ENCODE measurements at regions not wholly inside any gene's neighbourhood (a gene's known extent, or its start where the extent isn't known, plus 50 kb on each side); places are given as distances from the start of the nearest gene placed in this dataset.
A peak's percentile ranks its signal among the peaks of the same experiment; 100 is the strongest.

DNA sequence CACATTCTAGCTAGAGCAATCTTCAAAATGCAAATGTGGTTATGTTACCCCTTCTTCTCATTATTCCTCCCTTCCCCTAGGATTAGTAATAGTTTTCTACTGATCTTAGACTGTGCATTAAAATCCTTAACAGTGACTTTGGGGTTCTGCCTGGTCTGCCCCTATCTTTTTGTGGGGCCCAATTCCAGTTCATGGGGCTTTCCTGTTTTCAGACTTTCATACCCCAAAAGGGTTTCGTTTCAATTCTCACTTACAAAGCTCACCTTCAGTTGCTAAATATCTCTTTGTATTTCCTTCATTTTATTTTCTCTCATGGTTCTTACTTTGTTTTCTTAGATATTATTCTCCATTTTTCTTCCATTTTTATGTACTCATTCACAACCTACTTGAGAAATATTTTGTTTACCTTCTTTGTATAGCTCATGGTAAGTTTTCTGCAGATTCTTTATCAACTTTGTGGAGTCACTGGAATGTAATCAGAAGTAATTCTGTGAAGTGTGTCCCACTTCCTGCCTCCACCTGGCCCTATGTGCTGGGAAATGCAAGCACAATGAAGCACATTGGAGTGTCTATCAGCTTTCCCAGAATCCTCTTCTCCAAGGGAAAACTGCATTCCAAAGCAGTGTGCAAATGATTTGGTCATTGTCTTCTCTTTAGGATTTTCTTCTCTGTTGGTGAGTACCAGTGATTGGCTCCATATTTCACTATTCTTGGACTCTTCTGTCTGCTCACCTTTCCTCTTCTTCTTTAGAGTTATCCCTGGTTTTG, 350.2 kb downstream of the ZNF326 start:
- Histone ChIP-seq H3K4me3 (replicated peaks; ENCODE audit: insufficient read depth, low read length) (no peak overlapping the region), H3K27me3 (ENCODE audit: insufficient read depth, poor library complexity, severe bottlenecking) (no peaks in the 10 kb centered on the region), H3K27ac (replicated peaks) (no peak overlapping the region)
- no peak for DNase-seq (ENCODE audit: low read depth in 1 of 2, low spot score in 1 of 2)
- TF ChIP-seq GABPA (IDR thresholded peaks at IDR 0.05; ENCODE audit: low read depth) (no peak), SPI1 (IDR thresholded peaks at IDR 0.05; ENCODE audit: borderline replicate concordance, low read depth) (no peak), POLR2AphosphoS5 (IDR thresholded peaks at IDR 0.05; ENCODE audit: low read depth) (no peak), CTCF (IDR thresholded peaks at IDR 0.05; ENCODE audit: insufficient read depth, low read length) (no peak)
- TF ChIP-seq, protein P1, sequence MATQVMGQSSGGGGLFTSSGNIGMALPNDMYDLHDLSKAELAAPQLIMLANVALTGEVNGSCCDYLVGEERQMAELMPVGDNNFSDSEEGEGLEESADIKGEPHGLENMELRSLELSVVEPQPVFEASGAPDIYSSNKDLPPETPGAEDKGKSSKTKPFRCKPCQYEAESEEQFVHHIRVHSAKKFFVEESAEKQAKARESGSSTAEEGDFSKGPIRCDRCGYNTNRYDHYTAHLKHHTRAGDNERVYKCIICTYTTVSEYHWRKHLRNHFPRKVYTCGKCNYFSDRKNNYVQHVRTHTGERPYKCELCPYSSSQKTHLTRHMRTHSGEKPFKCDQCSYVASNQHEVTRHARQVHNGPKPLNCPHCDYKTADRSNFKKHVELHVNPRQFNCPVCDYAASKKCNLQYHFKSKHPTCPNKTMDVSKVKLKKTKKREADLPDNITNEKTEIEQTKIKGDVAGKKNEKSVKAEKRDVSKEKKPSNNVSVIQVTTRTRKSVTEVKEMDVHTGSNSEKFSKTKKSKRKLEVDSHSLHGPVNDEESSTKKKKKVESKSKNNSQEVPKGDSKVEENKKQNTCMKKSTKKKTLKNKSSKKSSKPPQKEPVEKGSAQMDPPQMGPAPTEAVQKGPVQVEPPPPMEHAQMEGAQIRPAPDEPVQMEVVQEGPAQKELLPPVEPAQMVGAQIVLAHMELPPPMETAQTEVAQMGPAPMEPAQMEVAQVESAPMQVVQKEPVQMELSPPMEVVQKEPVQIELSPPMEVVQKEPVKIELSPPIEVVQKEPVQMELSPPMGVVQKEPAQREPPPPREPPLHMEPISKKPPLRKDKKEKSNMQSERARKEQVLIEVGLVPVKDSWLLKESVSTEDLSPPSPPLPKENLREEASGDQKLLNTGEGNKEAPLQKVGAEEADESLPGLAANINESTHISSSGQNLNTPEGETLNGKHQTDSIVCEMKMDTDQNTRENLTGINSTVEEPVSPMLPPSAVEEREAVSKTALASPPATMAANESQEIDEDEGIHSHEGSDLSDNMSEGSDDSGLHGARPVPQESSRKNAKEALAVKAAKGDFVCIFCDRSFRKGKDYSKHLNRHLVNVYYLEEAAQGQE (IDR thresholded peaks at IDR 0.05; ENCODE audit: insufficient replicate concordance, low read depth) = no peak

DNA sequence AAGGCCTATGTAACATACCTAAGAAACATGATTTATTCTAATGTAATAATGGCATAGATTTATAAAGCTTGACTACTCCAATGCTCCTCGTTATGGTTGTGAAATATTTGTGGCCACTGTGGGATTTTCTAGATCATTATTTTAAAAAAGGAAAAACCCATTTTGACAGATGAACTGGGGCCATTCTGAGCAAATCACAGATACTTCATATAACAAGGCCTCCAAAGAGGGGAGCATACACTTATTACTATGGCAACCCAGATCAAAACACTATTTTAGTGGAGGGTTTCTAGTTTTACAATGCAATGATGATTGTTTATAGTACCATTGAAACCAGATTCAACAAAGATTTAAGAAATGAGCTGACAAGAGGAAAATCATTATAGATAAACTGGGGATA, 346.6 kb downstream of the ZNF326 start:
- TF ChIP-seq, protein P1 (IDR thresholded peaks at IDR 0.05; ENCODE audit: insufficient replicate concordance, low read depth) = no peak
- no peak for TF ChIP-seq GABPA (IDR thresholded peaks at IDR 0.05; ENCODE audit: low read depth)
- no peak for TF ChIP-seq POLR2AphosphoS5 (IDR thresholded peaks at IDR 0.05; ENCODE audit: low read depth)
- TF ChIP-seq SPI1 (IDR thresholded peaks at IDR 0.05; ENCODE audit: borderline replicate concordance, low read depth) = no peak
- TF ChIP-seq CTCF (IDR thresholded peaks at IDR 0.05; ENCODE audit: insufficient read depth, low read length) = no peak
- no peak overlapping the region for H3K4me3 ChIP-seq (replicated peaks; ENCODE audit: insufficient read depth, low read length)
- no peaks in the 10 kb centered on the region for H3K27me3 ChIP-seq (ENCODE audit: insufficient read depth, poor library complexity, severe bottlenecking)
- H3K27ac ChIP-seq (replicated peaks) = no peak overlapping the region
- DNase-seq (ENCODE audit: low read depth in 1 of 2, low spot score in 1 of 2) = no peak

- no peak for TF ChIP-seq POLR2AphosphoS5 (IDR thresholded peaks at IDR 0.05; ENCODE audit: low read depth)
- no peak for TF ChIP-seq CTCF (IDR thresholded peaks at IDR 0.05; ENCODE audit: insufficient read depth, low read length)
- no peak for TF ChIP-seq GABPA (IDR thresholded peaks at IDR 0.05; ENCODE audit: low read depth)
- TF ChIP-seq SPI1 (IDR thresholded peaks at IDR 0.05; ENCODE audit: borderline replicate concordance, low read depth) = no peak; the same call in 1 of the 2 replicates
- TF ChIP-seq, protein P1 (IDR thresholded peaks at IDR 0.05; ENCODE audit: insufficient replicate concordance, low read depth) = no peak
- peak in 1 of 2 experiments; percentile 23 for DNase-seq (ENCODE audit: low read depth in 1 of 2, low spot score in 1 of 2)
- Histone ChIP-seq H3K27ac (replicated peaks) (no peak overlapping the region), H3K27me3 (ENCODE audit: insufficient read depth, poor library complexity, severe bottlenecking) (no peaks in the 10 kb centered on the region), H3K4me3 (replicated peaks; ENCODE audit: insufficient read depth, low read length) (no peak overlapping the region)
Observed at GRCh38 chr1:90340606-90341005, 345.7 kb downstream of the ZNF326 start.

All from HL-60 (cell line).